B cell (primary cell): ENCODE measurements at regions not wholly inside any gene's neighbourhood (a gene's known extent, or its start where the extent isn't known, plus 50 kb on each side); places are given as distances from the start of the nearest gene placed in this dataset.

Source experiments
- ATAC-seq: fragments of 200-7000 bp; cut with Tn5 transposase; one replicate; pipeline ENCODE4 v1.10.0; 2021; ENCODE audit warnings: low read depth, mild to moderate bottlenecking, moderate number of reproducible peaks, moderate library complexity
- CTCF ChIA-PET: fragments of 350-600 bp; sonication (Branson Sonifier 250); formaldehyde crosslinking; loops from one replicate; lab custom pipeline; 2021; ENCODE audit warnings: antibody characterized with exemption, inconsistent platforms; lab: Charles Lee
- POLR2A ChIA-PET: fragments of 350-600 bp; sonication (Branson Sonifier 250); formaldehyde crosslinking; loops from one replicate; lab custom pipeline; 2021; ENCODE audit warnings: antibody characterized with exemption; lab: Charles Lee
- DNase-seq: peaks from one replicate; pipeline ENCODE4 v3.0.0; 2013
- H2AFZ ChIP-seq: 2 replicates; pipeline ENCODE4 v1.6.1; 2012; ENCODE audit warnings: mild to moderate bottlenecking, low read depth, low read length; ENCODE audit not compliant: insufficient read depth, poor library complexity, severe bottlenecking
- H3K27ac ChIP-seq, 2 donors: 1 replicate in 1 of 2; 2 replicates in 1 of 2; pipeline ENCODE4 v1.5.1; 2012 to 2013; ENCODE audit warnings: low read length in 2 of 2, mild to moderate bottlenecking in 2 of 2, moderate library complexity in 1 of 2
- H3K27me3 ChIP-seq, 4 experiments: fragments of 200-600 bp in 1 of 4; sonication (generic) in 1 of 4; replicated peaks in 1 of 4; 1 replicate in 2 of 4; 2 replicates in 2 of 4; pipeline versions ENCODE4 v1.6.1 to v1.7.0; 2013 to 2016; ENCODE audit warnings: low read length in 3 of 4, mild to moderate bottlenecking in 2 of 4, mixed read lengths in 1 of 4, moderate library complexity in 1 of 4; ENCODE audit not compliant: insufficient read depth in 4 of 4, control insufficient read depth in 3 of 4; ENCODE audit errors: control extremely low read depth in 1 of 4
- H3K36me3 ChIP-seq, 2 experiments: replicated peaks in 1 of 2; 1 replicate in 1 of 2; 2 replicates in 1 of 2; pipeline versions ENCODE4 v1.6.1 to v1.7.1; 2013; ENCODE audit warnings: low read length in 1 of 2; ENCODE audit not compliant: insufficient read depth in 2 of 2, control insufficient read depth in 1 of 2; ENCODE audit errors: control extremely low read depth in 1 of 2, extremely low read depth in 1 of 2
- H3K4me1 ChIP-seq, 2 donors: fragments of 200-600 bp in 1 of 2; sonication (generic) in 1 of 2; 1 replicate in 1 of 2; 2 replicates in 1 of 2; pipeline versions ENCODE4 v1.5.1 to v1.6.1; 2013 to 2017; ENCODE audit warnings: low read length in 2 of 2; ENCODE audit not compliant: control insufficient read depth in 2 of 2, insufficient read depth in 2 of 2
- H3K4me2 ChIP-seq: replicated peaks from 2 replicates; pipeline ENCODE3; 2012; ENCODE audit warnings: mild to moderate bottlenecking, low read depth, low read length; ENCODE audit not compliant: poor library complexity, severe bottlenecking
- H3K4me3 ChIP-seq, 5 experiments: fragments of 200-600 bp in 1 of 5; sonication (generic) in 1 of 5; 1 replicate in 3 of 5; 2 replicates in 2 of 5; pipeline versions ENCODE4 v1.5.1 to v1.7.0; 2011 to 2016; ENCODE audit warnings: low read length in 4 of 5, mild to moderate bottlenecking in 4 of 5, low read depth in 2 of 5, control low read depth in 1 of 5, moderate library complexity in 1 of 5; ENCODE audit not compliant: insufficient read depth in 1 of 5; ENCODE audit errors: control extremely low read depth in 1 of 5, extremely low read depth in 1 of 5
- H3K79me2 ChIP-seq: fragments of 200-600 bp; sonication (generic); one replicate; pipeline ENCODE4 v1.6.0; 2016; ENCODE audit warnings: low read length; ENCODE audit not compliant: control insufficient read depth, insufficient read depth
- H3K9ac ChIP-seq: fragments of 200-600 bp; sonication (generic); 2 replicates; pipeline ENCODE4 v1.6.1; 2017; ENCODE audit warnings: mild to moderate bottlenecking, low read length, moderate library complexity
- H3K9me3 ChIP-seq, 3 donors: one replicate each; pipeline versions ENCODE4 v1.6.1 to v1.7.1; 2013; ENCODE audit warnings: low read length in 2 of 3; ENCODE audit not compliant: control insufficient read depth in 2 of 3, insufficient read depth in 1 of 3; ENCODE audit errors: control extremely low read depth in 1 of 3
- H4K20me1 ChIP-seq: 2 replicates; pipeline ENCODE4 v1.6.0; 2012; ENCODE audit warnings: mild to moderate bottlenecking, low read length; ENCODE audit not compliant: insufficient read depth, control insufficient read depth, poor library complexity, severe bottlenecking
- H3K27ac Mint-ChIP-seq: one replicate; pipeline ENCODE4 v1.8.0; 2021; ENCODE audit warnings: mixed read lengths
- H3K27me3 Mint-ChIP-seq: one replicate; pipeline ENCODE4 v1.8.0; 2021; ENCODE audit warnings: mixed read lengths
- H3K4me1 Mint-ChIP-seq: one replicate; pipeline ENCODE4 v1.8.0; 2021; ENCODE audit warnings: mixed read lengths
- H3K4me3 Mint-ChIP-seq: one replicate; pipeline ENCODE4 v1.8.0; 2021; ENCODE audit warnings: mixed read lengths
- H3K9me3 Mint-ChIP-seq: one replicate; pipeline ENCODE4 v1.8.0; 2022; ENCODE audit warnings: mixed read lengths; ENCODE audit not compliant: insufficient read depth
- CTCF ChIP-seq: fragments of 200-600 bp; IDR thresholded peaks from one replicate; pipeline ENCODE4 v1.8.0; 2022; ENCODE audit warnings: antibody characterized with exemption, mild to moderate bottlenecking
- EZH2 ChIP-seq: IDR thresholded peaks from 2 replicates; pipeline ENCODE4 v1.6.1; 2012; ENCODE audit warnings: borderline replicate concordance, low read depth, mild to moderate bottlenecking, moderate library complexity, low read length; ENCODE audit not compliant: insufficient read depth, poor library complexity, severe bottlenecking
- WGBS: methylation state at CpG from one replicate; pipeline ENCODE4 v1.1.5; 2013; ENCODE audit warnings: missing lambda C conversion rate; ENCODE audit not compliant: insufficient coverage; 5-methylcytosine and 5-hydroxymethylcytosine counted together
- intact Hi-C: fragments of 100-400 bp; cut with micrococcal nuclease; formaldehyde crosslinking; loops from one replicate; pipeline ENCODE4 v1.10.0; 2022

DNA sequence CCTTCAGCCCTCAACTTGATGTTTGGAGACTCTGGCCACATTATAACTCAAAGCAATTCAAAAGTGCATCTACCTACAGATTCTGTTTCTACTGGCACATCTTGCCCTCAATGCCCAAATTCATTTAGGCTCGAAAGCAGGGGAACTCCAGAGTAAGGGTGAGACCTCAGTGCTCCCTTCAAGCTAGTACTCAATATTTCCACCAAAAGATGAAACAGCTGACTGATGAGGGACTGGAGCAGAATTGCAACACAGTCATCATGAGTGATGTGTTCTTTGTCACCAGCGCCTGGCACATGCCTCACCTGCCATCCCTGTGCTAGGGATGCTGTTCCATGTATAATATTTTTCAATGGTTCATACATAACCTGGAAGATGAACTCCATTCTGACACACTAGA is 247.3 kb downstream of the DSEL start:
- Mint-ChIP-seq H3K9me3 (no peaks in the 10 kb centered on the region), H3K4me3 (no peak overlapping the region), H3K4me1 (no peaks in the 10 kb centered on the region), H3K27ac (no peak overlapping the region), H3K27me3 (no peaks in the 10 kb centered on the region)
- no peaks in the 10 kb centered on the region for H4K20me1 ChIP-seq
- no peaks in the 10 kb centered on the region for H3K79me2 ChIP-seq
- ATAC-seq, result no peak
- no peaks in the 10 kb centered on the region for H3K27me3 ChIP-seq
- TF ChIP-seq CTCF (no peak), EZH2 (no peak)
- CTCF ChIA-PET, result no interaction called here
- no peaks in the 10 kb centered on the region for H3K4me1 ChIP-seq
- H3K9ac ChIP-seq, result no peak overlapping the region
- POLR2A ChIA-PET, result no interaction called here
- H3K4me2 ChIP-seq, result no peak overlapping the region
- WGBS, result 60% methylated on average over 1 of the region's 2 CpGs
- no peak overlapping the region for H3K4me3 ChIP-seq
- no peak for DNase-seq
- H3K27ac ChIP-seq, result no peak overlapping the region
- H3K36me3 ChIP-seq, result no peaks in the 10 kb centered on the region
- intact Hi-C loops, result no loop called here
- no peak overlapping the region for H2AFZ ChIP-seq
- H3K9me3 ChIP-seq, result peaks cover 0 to 1% (median 0%) of the 10 kb centered on the region in 3 donors

DNA sequence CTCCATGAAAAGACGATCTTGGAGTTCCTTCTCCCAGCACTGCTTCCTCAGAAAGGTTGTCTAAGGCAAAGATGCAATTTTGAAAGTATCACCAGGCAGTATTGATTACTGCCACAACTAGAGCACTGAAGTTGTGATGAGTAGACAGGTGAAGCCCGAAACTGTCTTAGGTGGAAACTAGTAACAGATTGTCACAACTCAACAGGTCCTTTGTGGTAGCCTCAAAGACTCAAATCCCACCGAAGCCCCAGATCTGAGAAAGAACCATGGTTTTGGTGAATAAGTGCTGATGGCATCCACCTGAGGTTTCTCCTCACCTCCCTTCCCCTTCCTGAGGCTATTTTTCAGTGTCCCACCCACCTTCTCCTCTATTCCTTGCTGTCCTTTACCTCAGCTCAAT is 248.0 kb downstream of the DSEL start:
- Histone ChIP-seq H3K4me1 (no peaks in the 10 kb centered on the region), H3K27me3 (no peaks in the 10 kb centered on the region), H3K4me3 (no peak overlapping the region), H3K9me3 (peaks cover 0 to 1% (median 0%) of the 10 kb centered on the region in 3 donors), H4K20me1 (no peaks in the 10 kb centered on the region), H3K79me2 (no peaks in the 10 kb centered on the region), H3K4me2 (no peak overlapping the region), H2AFZ (no peak overlapping the region), H3K9ac (no peak overlapping the region), H3K27ac (no peak overlapping the region), H3K36me3 (no peaks in the 10 kb centered on the region)
- no peak for DNase-seq
- WGBS, result no CpG with 5 or more reads among the region's 3 CpGs
- POLR2A ChIA-PET, result no interaction called here
- no peaks in the 10 kb centered on the region for H3K4me1 Mint-ChIP-seq
- no peak overlapping the region for H3K4me3 Mint-ChIP-seq
- TF ChIP-seq EZH2, result no peak
- TF ChIP-seq CTCF, result no peak
- H3K9me3 Mint-ChIP-seq, result no peaks in the 10 kb centered on the region
- no peak for ATAC-seq
- no peaks in the 10 kb centered on the region for H3K27me3 Mint-ChIP-seq
- CTCF ChIA-PET, result no interaction called here
- intact Hi-C loops, result no loop called here
- no peak overlapping the region for H3K27ac Mint-ChIP-seq
